Psoas muscle (tissue), 7 donors: ENCODE measurements at regions not wholly inside any gene's neighbourhood (a gene's known extent, or its start where the extent isn't known, plus 50 kb on each side); places are given as distances from the start of the nearest gene placed in this dataset.

Experiments used
- ATAC-seq, 4 donors: fragments of 200-7000 bp; cut with Tn5 transposase; one replicate each; pipeline ENCODE4 v1.9.1; 2020; ENCODE audit warnings: moderate library complexity in 3 of 4, mild to moderate bottlenecking in 2 of 4
- DNase-seq, 2 donors: peaks; one replicate each; pipeline ENCODE4 v3.0.0-alpha.2; 2020
- H3K27ac ChIP-seq: fragments of 200-600 bp; one replicate; pipeline ENCODE4 v1.8.0; 2022
- H3K27me3 ChIP-seq, 3 donors: fragments of 200-600 bp in 1 of 3; one replicate each; pipeline versions ENCODE4 v1.6.1 to v1.8.0; 2013 to 2022; ENCODE audit warnings: low read length in 2 of 3, mild to moderate bottlenecking in 2 of 3, moderate library complexity in 1 of 3; ENCODE audit not compliant: insufficient read depth in 3 of 3
- H3K36me3 ChIP-seq, 2 donors: fragments of 200-600 bp in 1 of 2; one replicate each; pipeline versions ENCODE4 v1.6.1 to v1.8.0; 2013 to 2022; ENCODE audit warnings: low read depth in 1 of 2, mild to moderate bottlenecking in 1 of 2, moderate library complexity in 1 of 2; ENCODE audit not compliant: insufficient read depth in 1 of 2
- H3K4me1 ChIP-seq: fragments of 200-600 bp; one replicate; pipeline ENCODE4 v1.8.0; 2022
- H3K4me3 ChIP-seq: fragments of 200-600 bp; one replicate; pipeline ENCODE4 v1.8.0; 2022; ENCODE audit warnings: mild to moderate bottlenecking
- H3K9me3 ChIP-seq: fragments of 200-600 bp; one replicate; pipeline ENCODE4 v1.8.0; 2022
- CTCF ChIP-seq: fragments of 200-600 bp; IDR thresholded peaks from one replicate; pipeline ENCODE4 v1.8.0; 2022; ENCODE audit warnings: antibody characterized with exemption
- WGBS, 3 donors: extraction: QIAGEN DNeasy Blood & Tissue Kit; methylation state at CpG; one replicate each; pipeline versions ENCODE4 v1.1.6 to v1.1.7; 2013; 5-methylcytosine and 5-hydroxymethylcytosine counted together
- intact Hi-C, 2 donors: fragments of 100-400 bp; cut with DNase I; formaldehyde crosslinking; loops; one replicate each; pipeline versions ENCODE4 v1.11.0 to v1.14.2; 2022
- donor health status: healthy with polysubstance abuse.
- donor health status: DM: no; HTN: no; CAD: no; lungs with moderate emphysema.
- donor health status: Bipolar disorder and iron deficiency.
- donor health status: healthy.
- donor health status: DM: yes; HTN: yes; CAD: no.
- donor health status: DM: no; HTN: no; CAD: no.
- donor health status: DM: yes; HTN: yes; CAD: no.

- no peak overlapping the region for H3K27ac ChIP-seq
- ATAC-seq (no peak), DNase-seq (no peak)
- no peak overlapping the region for H3K4me3 ChIP-seq
- H3K36me3 ChIP-seq: no peaks in the 10 kb centered on the region
- H3K9me3 ChIP-seq: no peaks in the 10 kb centered on the region
- no peak for TF ChIP-seq CTCF
- H3K4me1 ChIP-seq: no peaks in the 10 kb centered on the region
- intact Hi-C loops: no loop called here
- H3K27me3 ChIP-seq: no peaks in the 10 kb centered on the region
- WGBS, 3 donors: 80 to 93% (median 85%) methylated on average over 1 of the region's 1 CpG
These were observed 94.5 kb downstream of the RAP2A start for GRCh38 chr13:97528518-97528917.

GRCh38 chr13:97534540-97534939 lies 100.6 kb downstream of the RAP2A start:
- Histone ChIP-seq H3K9me3 (no peaks in the 10 kb centered on the region), H3K27me3 (no peaks in the 10 kb centered on the region), H3K4me3 (no peak overlapping the region), H3K4me1 (no peaks in the 10 kb centered on the region), H3K36me3 (no peaks in the 10 kb centered on the region), H3K27ac (no peak overlapping the region)
- intact Hi-C loops: no loop called here
- no peak for ATAC-seq
- DNase-seq: no peak
- TF ChIP-seq CTCF: no peak

- Histone ChIP-seq H3K27ac (no peak overlapping the region), H3K4me1 (no peaks in the 10 kb centered on the region), H3K4me3 (no peak overlapping the region), H3K27me3 (no peaks in the 10 kb centered on the region), H3K9me3 (no peaks in the 10 kb centered on the region), H3K36me3 (no peaks in the 10 kb centered on the region)
- no peak for TF ChIP-seq CTCF
- WGBS, 3 donors: 70 to 85% (median 77%) methylated on average over 1 of the region's 1 CpG
- DNase-seq (no peak), ATAC-seq (no peak)
- intact Hi-C loops: no loop called here
These were observed 101.6 kb downstream of the RAP2A start for GRCh38 chr13:97535614-97536013.

- Histone ChIP-seq H3K4me3 (no peak overlapping the region), H3K4me1 (peaks cover under 1% of the 10 kb centered on the region), H3K9me3 (no peaks in the 10 kb centered on the region), H3K36me3 (no peaks in the 10 kb centered on the region), H3K27me3 (no peaks in the 10 kb centered on the region), H3K27ac (no peak overlapping the region)
- 90 to 100% (median 97%) methylated on average over 1 of the region's 1 CpG for WGBS, 3 donors
- intact Hi-C loops: no loop called here
- no peak for DNase-seq
- TF ChIP-seq CTCF: no peak
- no peak for ATAC-seq
These were observed 103.1 kb downstream of the RAP2A start for GRCh38 chr13:97537110-97537509.

- WGBS, 3 donors: 25 to 49% (median 39%) methylated on average over 2 of the region's 2 CpGs
- ATAC-seq (no peak), DNase-seq (no peak)
- Histone ChIP-seq H3K4me1 (peaks cover 7% of the 10 kb centered on the region), H3K4me3 (no peak overlapping the region), H3K27ac (no peak overlapping the region), H3K36me3 (no peaks in the 10 kb centered on the region), H3K27me3 (no peaks in the 10 kb centered on the region), H3K9me3 (no peaks in the 10 kb centered on the region)
- no peak for TF ChIP-seq CTCF
- intact Hi-C loops: no loop called here
These were observed 104.2 kb downstream of the RAP2A start for GRCh38 chr13:97538203-97538602.
